A549 (cell line): ENCODE measurements at regions not wholly inside any gene's neighbourhood (a gene's known extent, or its start where the extent isn't known, plus 50 kb on each side); places are given as distances from the start of the nearest gene placed in this dataset.

Source experiments
- ATAC-seq, 2 experiments: fragments of 200-7000 bp in 1 of 2; fragments of >200 bp in 1 of 2; cut with Nextera tagmentation in 1 of 2; cut with Tn5 transposase in 1 of 2; 3 replicates each; pipeline versions ENCODE4 v1.8.0 to v1.9.1; 2018 to 2020; ENCODE audit warnings: mild to moderate bottlenecking in 1 of 2, moderate library complexity in 1 of 2
- CTCF ChIA-PET: fragments of 300-600 bp; sonication (Branson Sonifier 250); formaldehyde crosslinking; extraction: SDS; loops from one replicate; lab custom pipeline; 2021; ENCODE audit warnings: antibody characterized with exemption, inconsistent platforms; lab: Yijun Ruan, JAX
- POLR2A ChIA-PET: fragments of 350-600 bp; formaldehyde crosslinking; extraction: SDS; loops from one replicate; lab custom pipeline; 2021; ENCODE audit warnings: antibody characterized with exemption, inconsistent platforms; lab: Yijun Ruan, JAX
- DNase-seq, 2 experiments: peaks; one replicate each; pipeline versions ENCODE4 v3.0.0 to v3.0.0-alpha.2; 2011 to 2016; ENCODE audit warnings: low read depth in 1 of 2, low spot score in 1 of 2
- FAIRE-seq: peaks from 2 replicates; lab custom pipeline; 2011; peaks lifted over from hg19 to GRCh38; lab: Jason Lieb, UNC
- H3K27ac ChIP-seq, 2 experiments: fragments of >200 bp; sonication (Bioruptor Twin); formaldehyde crosslinking; 3 replicates each; pipeline ENCODE4 v1.5.1; 2016 to 2017
- H3K4me1 ChIP-seq: fragments of >200 bp; sonication (Bioruptor Twin); formaldehyde crosslinking; 3 replicates; pipeline ENCODE4 v1.6.1; 2016
- H3K4me2 ChIP-seq: fragments of >200 bp; sonication (Bioruptor Twin); formaldehyde crosslinking; 3 replicates; pipeline ENCODE4 v1.6.1; 2016
- H3K4me3 ChIP-seq: fragments of >200 bp; sonication (Bioruptor Twin); formaldehyde crosslinking; 3 replicates; pipeline ENCODE4 v1.5.1; 2016
- H3K9me3 ChIP-seq: fragments of >200 bp; sonication (Bioruptor Twin); formaldehyde crosslinking; 3 replicates; pipeline ENCODE4 v1.6.1; 2016
- CBX2 ChIP-seq: fragments of 200-600 bp; sonication (generic); IDR thresholded peaks from 2 replicates; pipeline ENCODE4 v1.6.1; 2016; ENCODE audit warnings: low read depth, mild to moderate bottlenecking, borderline replicate concordance
- CEBPB ChIP-seq, 2 experiments: fragments of >200 bp in 1 of 2; sonication (Bioruptor Twin) in 1 of 2; formaldehyde crosslinking in 1 of 2; IDR thresholded peaks; 2 replicates each; pipeline ENCODE4 v1.6.1; 2012 to 2016
- CHD4 ChIP-seq: fragments of 200-600 bp; sonication (generic); IDR thresholded peaks from 2 replicates; pipeline ENCODE4 v1.6.1; 2016; ENCODE audit warnings: antibody characterized with exemption, mild to moderate bottlenecking, borderline replicate concordance
- E2F6 ChIP-seq: IDR thresholded peaks from 2 replicates; pipeline ENCODE4 v1.6.1; 2012; ENCODE audit warnings: low read depth, borderline replicate concordance
- EHF ChIP-seq: fragments of 250-450 bp; sonication (Bioruptor Pico); IDR thresholded peaks from 2 replicates; pipeline ENCODE4 v1.5.0; 2020; ENCODE audit warnings: mild to moderate bottlenecking
- ESRRA ChIP-seq: fragments of 150-350 bp; IDR thresholded peaks from 2 replicates; pipeline ENCODE4 v1.6.1; 2014; ENCODE audit warnings: mild to moderate bottlenecking, low read length, borderline replicate concordance
- FOSB ChIP-seq: fragments of 250-450 bp; sonication (Bioruptor Pico); IDR thresholded peaks from 2 replicates; pipeline ENCODE4 v1.5.0; 2020; ENCODE audit warnings: mild to moderate bottlenecking, moderate library complexity
- FOXS1 ChIP-seq: fragments of 250-450 bp; sonication (Bioruptor Pico); IDR thresholded peaks from 2 replicates; pipeline ENCODE4 v1.5.0; 2020; ENCODE audit warnings: mild to moderate bottlenecking, moderate library complexity
- HDAC2 ChIP-seq: fragments of 200-600 bp; sonication (generic); IDR thresholded peaks from 2 replicates; pipeline ENCODE4 v1.6.1; 2016
- HEYL ChIP-seq: fragments of 250-450 bp; sonication (Bioruptor Pico); IDR thresholded peaks from 2 replicates; pipeline ENCODE4 v1.8.0; 2021; ENCODE audit warnings: mild to moderate bottlenecking, moderate library complexity
- HOXA7 ChIP-seq: fragments of 250-450 bp; sonication (Bioruptor Pico); IDR thresholded peaks from 2 replicates; pipeline ENCODE4 v1.5.0; 2020; ENCODE audit warnings: mild to moderate bottlenecking, moderate library complexity
- KDM1A ChIP-seq: fragments of 200-600 bp; sonication (generic); IDR thresholded peaks from 2 replicates; pipeline ENCODE4 v1.6.1; 2016; ENCODE audit warnings: low read depth, mild to moderate bottlenecking
- MAZ ChIP-seq: fragments of 150-350 bp; IDR thresholded peaks from 2 replicates; pipeline ENCODE4 v1.6.1; 2014; ENCODE audit warnings: antibody characterized with exemption, low read depth, low read length, borderline replicate concordance
- MYC ChIP-seq: IDR thresholded peaks from 2 replicates; pipeline ENCODE4 v1.6.1; 2012; ENCODE audit warnings: mild to moderate bottlenecking, inconsistent platforms, low read length, improper control_type of control experiment, borderline replicate concordance
- NFE2L2 ChIP-seq: fragments of 150-350 bp; conservative IDR thresholded peaks from 2 replicates; pipeline ENCODE4 v1.6.1; 2014; ENCODE audit warnings: low read length
- NPAS2 ChIP-seq: fragments of 250-450 bp; sonication (Bioruptor Pico); IDR thresholded peaks from 2 replicates; pipeline ENCODE4 v1.8.0; 2022; ENCODE audit warnings: mild to moderate bottlenecking, moderate library complexity, borderline replicate concordance
- NR3C1 ChIP-seq: fragments of >200 bp; sonication (Bioruptor Twin); formaldehyde crosslinking; IDR thresholded peaks from 3 replicates; pipeline ENCODE4 v1.6.1; 2017
- RARB ChIP-seq: fragments of 250-450 bp; sonication (Bioruptor Pico); IDR thresholded peaks from 2 replicates; pipeline ENCODE4 v1.8.0; 2021; ENCODE audit warnings: mild to moderate bottlenecking, moderate library complexity
- RCOR1 ChIP-seq: fragments of 150-350 bp; IDR thresholded peaks from 2 replicates; pipeline ENCODE4 v1.6.1; 2014; ENCODE audit warnings: antibody characterized with exemption, low read length, low read depth
- RNF2 ChIP-seq: fragments of 200-600 bp; sonication (generic); IDR thresholded peaks from 2 replicates; pipeline ENCODE4 v1.6.1; 2016; ENCODE audit warnings: low read depth, mild to moderate bottlenecking, antibody characterized with exemption, moderate library complexity, borderline replicate concordance
- SREBF2 ChIP-seq: fragments of 450-650 bp; IDR thresholded peaks from 2 replicates; pipeline ENCODE4 v1.6.1; 2014; ENCODE audit warnings: mild to moderate bottlenecking, moderate library complexity
- ZC3H11A ChIP-seq: fragments of 450-650 bp; IDR thresholded peaks from 2 replicates; pipeline ENCODE4 v1.6.1; 2014; ENCODE audit warnings: antibody characterized with exemption, mild to moderate bottlenecking
- ZFP36 ChIP-seq: fragments of 450-650 bp; IDR thresholded peaks from 2 replicates; pipeline ENCODE4 v1.6.1; 2014; ENCODE audit warnings: borderline replicate concordance; ENCODE audit not compliant: partially characterized antibody
- WGBS: methylation state at CpG from one replicate; pipeline ENCODE4 v1.1.6; 2017; ENCODE audit errors: missing lambda C conversion rate; 5-methylcytosine and 5-hydroxymethylcytosine counted together
- TF ChIP-seq, protein P1 (sequence below): fragments of 150-350 bp; IDR thresholded peaks from 2 replicates; pipeline ENCODE4 v1.6.1; 2014; ENCODE audit warnings: low read depth, mild to moderate bottlenecking, low read length
- TF ChIP-seq, protein P2 (sequence below): fragments of 250-450 bp; sonication (Bioruptor Pico); IDR thresholded peaks from 2 replicates; pipeline ENCODE4 v1.5.0; 2021; ENCODE audit warnings: mild to moderate bottlenecking, moderate library complexity, borderline replicate concordance
- TF ChIP-seq, protein P3 (sequence below): fragments of >200 bp; sonication (Bioruptor Twin); formaldehyde crosslinking; IDR thresholded peaks from 3 replicates; pipeline ENCODE4 v1.6.1; 2016
- TF ChIP-seq, protein P4 (sequence below): fragments of >200 bp; sonication (Bioruptor Twin); formaldehyde crosslinking; IDR thresholded peaks from 3 replicates; pipeline ENCODE4 v1.5.1; 2016
- TF ChIP-seq, protein P5 (sequence below): IDR thresholded peaks from 2 replicates; pipeline ENCODE4 v1.6.1; 2012

- Histone ChIP-seq H3K4me3 (no peak overlapping the region), H3K9me3 (no peaks in the 10 kb centered on the region), H3K4me2 (no peak overlapping the region), H3K27ac (no peak overlapping the region), H3K4me1 (no peaks in the 10 kb centered on the region)
- ChIA-PET POLR2A (interaction anchor here (0.6 kb wide), 1 partner anchor 1020 kb away, joined by 3 read pairs; no protein-coding TSS in a partner anchor), CTCF (no interaction called here)
- DNase-seq (no peak), ATAC-seq (no peak), FAIRE-seq (no peak)
- 77% methylated on average over 16 of the region's 16 CpGs for WGBS
- TF ChIP-seq, protein P1, sequence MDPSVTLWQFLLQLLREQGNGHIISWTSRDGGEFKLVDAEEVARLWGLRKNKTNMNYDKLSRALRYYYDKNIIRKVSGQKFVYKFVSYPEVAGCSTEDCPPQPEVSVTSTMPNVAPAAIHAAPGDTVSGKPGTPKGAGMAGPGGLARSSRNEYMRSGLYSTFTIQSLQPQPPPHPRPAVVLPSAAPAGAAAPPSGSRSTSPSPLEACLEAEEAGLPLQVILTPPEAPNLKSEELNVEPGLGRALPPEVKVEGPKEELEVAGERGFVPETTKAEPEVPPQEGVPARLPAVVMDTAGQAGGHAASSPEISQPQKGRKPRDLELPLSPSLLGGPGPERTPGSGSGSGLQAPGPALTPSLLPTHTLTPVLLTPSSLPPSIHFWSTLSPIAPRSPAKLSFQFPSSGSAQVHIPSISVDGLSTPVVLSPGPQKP = no peak
- TF ChIP-seq RCOR1 (no peak), RNF2 (no peak), CBX2 (no peak), CHD4 (no peak), KDM1A (no peak), NPAS2 (no peak), HDAC2 (no peak), NR3C1 (no peak), ESRRA (no peak), MYC (no peak), RARB (CRISPR knock-in tag) (no peak), CEBPB (IDR thresholded peaks at IDR 0.05) (no peak), FOSB (CRISPR knock-in tag) (no peak), ZC3H11A (no peak)
- TF ChIP-seq, protein P2, sequence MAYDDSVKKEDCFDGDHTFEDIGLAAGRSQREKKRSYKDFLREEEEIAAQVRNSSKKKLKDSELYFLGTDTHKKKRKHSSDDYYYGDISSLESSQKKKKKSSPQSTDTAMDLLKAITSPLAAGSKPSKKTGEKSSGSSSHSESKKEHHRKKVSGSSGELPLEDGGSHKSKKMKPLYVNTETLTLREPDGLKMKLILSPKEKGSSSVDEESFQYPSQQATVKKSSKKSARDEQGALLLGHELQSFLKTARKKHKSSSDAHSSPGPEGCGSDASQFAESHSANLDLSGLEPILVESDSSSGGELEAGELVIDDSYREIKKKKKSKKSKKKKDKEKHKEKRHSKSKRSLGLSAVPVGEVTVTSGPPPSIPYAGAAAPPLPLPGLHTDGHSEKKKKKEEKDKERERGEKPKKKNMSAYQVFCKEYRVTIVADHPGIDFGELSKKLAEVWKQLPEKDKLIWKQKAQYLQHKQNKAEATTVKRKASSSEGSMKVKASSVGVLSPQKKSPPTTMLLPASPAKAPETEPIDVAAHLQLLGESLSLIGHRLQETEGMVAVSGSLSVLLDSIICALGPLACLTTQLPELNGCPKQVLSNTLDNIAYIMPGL = no peak
- TF ChIP-seq, protein P3, sequence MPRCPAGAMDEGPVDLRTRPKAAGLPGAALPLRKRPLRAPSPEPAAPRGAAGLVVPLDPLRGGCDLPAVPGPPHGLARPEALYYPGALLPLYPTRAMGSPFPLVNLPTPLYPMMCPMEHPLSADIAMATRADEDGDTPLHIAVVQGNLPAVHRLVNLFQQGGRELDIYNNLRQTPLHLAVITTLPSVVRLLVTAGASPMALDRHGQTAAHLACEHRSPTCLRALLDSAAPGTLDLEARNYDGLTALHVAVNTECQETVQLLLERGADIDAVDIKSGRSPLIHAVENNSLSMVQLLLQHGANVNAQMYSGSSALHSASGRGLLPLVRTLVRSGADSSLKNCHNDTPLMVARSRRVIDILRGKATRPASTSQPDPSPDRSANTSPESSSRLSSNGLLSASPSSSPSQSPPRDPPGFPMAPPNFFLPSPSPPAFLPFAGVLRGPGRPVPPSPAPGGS = no peak
These were observed 70.8 kb upstream of the FOXC1 start for GRCh38 chr6:1538810-1539478.

- no peak overlapping the region for H3K4me2 ChIP-seq
- no peaks in the 10 kb centered on the region for H3K4me1 ChIP-seq
- no peak overlapping the region for H3K27ac ChIP-seq
- ATAC-seq (no peak), FAIRE-seq (no peak), DNase-seq (no peak)
- H3K4me3 ChIP-seq = no peak overlapping the region
- CTCF ChIA-PET = no interaction called here
- POLR2A ChIA-PET = no interaction called here
- no peaks in the 10 kb centered on the region for H3K9me3 ChIP-seq
- WGBS = 84% methylated on average over 11 of the region's 11 CpGs
- TF ChIP-seq HEYL (CRISPR knock-in tag) (no peak), FOSB (CRISPR knock-in tag) (no peak), HOXA7 (CRISPR knock-in tag) (no peak), SREBF2 (no peak), EHF (no peak), FOXS1 (no peak), NFE2L2 (no peak), MAZ (no peak), E2F6 (no peak), RARB (CRISPR knock-in tag) (no peak), ZFP36 (no peak)
- TF ChIP-seq, protein P2 = no peak
- TF ChIP-seq, protein P4, sequence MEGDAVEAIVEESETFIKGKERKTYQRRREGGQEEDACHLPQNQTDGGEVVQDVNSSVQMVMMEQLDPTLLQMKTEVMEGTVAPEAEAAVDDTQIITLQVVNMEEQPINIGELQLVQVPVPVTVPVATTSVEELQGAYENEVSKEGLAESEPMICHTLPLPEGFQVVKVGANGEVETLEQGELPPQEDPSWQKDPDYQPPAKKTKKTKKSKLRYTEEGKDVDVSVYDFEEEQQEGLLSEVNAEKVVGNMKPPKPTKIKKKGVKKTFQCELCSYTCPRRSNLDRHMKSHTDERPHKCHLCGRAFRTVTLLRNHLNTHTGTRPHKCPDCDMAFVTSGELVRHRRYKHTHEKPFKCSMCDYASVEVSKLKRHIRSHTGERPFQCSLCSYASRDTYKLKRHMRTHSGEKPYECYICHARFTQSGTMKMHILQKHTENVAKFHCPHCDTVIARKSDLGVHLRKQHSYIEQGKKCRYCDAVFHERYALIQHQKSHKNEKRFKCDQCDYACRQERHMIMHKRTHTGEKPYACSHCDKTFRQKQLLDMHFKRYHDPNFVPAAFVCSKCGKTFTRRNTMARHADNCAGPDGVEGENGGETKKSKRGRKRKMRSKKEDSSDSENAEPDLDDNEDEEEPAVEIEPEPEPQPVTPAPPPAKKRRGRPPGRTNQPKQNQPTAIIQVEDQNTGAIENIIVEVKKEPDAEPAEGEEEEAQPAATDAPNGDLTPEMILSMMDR = no peak
- TF ChIP-seq, protein P5, sequence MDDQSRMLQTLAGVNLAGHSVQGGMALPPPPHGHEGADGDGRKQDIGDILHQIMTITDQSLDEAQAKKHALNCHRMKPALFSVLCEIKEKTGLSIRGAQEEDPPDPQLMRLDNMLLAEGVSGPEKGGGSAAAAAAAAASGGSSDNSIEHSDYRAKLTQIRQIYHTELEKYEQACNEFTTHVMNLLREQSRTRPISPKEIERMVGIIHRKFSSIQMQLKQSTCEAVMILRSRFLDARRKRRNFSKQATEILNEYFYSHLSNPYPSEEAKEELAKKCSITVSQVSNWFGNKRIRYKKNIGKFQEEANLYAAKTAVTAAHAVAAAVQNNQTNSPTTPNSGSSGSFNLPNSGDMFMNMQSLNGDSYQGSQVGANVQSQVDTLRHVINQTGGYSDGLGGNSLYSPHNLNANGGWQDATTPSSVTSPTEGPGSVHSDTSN = no peak
These were observed 68.7 kb upstream of the FOXC1 start for GRCh38 chr6:1540864-1541521.
